Activated naive CD8-positive, alpha-beta T cell (primary cell): ENCODE measurements at regions not wholly inside any gene's neighbourhood (a gene's known extent, or its start where the extent isn't known, plus 50 kb on each side); places are given as distances from the start of the nearest gene placed in this dataset.

Experiments used
- H3K27ac Mint-ChIP-seq: one replicate; pipeline ENCODE4 v1.8.0; 2021; ENCODE audit warnings: mixed read lengths
- H3K27me3 Mint-ChIP-seq: one replicate; pipeline ENCODE4 v1.8.0; 2021; ENCODE audit warnings: mixed read lengths
- H3K36me3 Mint-ChIP-seq: one replicate; pipeline ENCODE4 v1.8.0; 2021; ENCODE audit warnings: mixed read lengths
- H3K4me1 Mint-ChIP-seq: one replicate; pipeline ENCODE4 v1.8.0; 2021; ENCODE audit warnings: low read depth, mixed read lengths
- H3K4me3 Mint-ChIP-seq: one replicate; pipeline ENCODE4 v1.8.0; 2021; ENCODE audit warnings: mild to moderate bottlenecking, mixed read lengths
- H3K9me3 Mint-ChIP-seq: one replicate; pipeline ENCODE4 v1.8.0; 2021; ENCODE audit warnings: low read depth, mixed read lengths

- Mint-ChIP-seq H3K4me3 (no peak overlapping the region), H3K9me3 (no peaks in the 10 kb centered on the region), H3K36me3 (no peaks in the 10 kb centered on the region), H3K27ac (no peak overlapping the region), H3K4me1 (no peaks in the 10 kb centered on the region), H3K27me3 (peaks cover 9% of the 10 kb centered on the region)
These were observed 607.1 kb downstream of the TBC1D22A start for GRCh38 chr22:47369431-47370015.

DNA sequence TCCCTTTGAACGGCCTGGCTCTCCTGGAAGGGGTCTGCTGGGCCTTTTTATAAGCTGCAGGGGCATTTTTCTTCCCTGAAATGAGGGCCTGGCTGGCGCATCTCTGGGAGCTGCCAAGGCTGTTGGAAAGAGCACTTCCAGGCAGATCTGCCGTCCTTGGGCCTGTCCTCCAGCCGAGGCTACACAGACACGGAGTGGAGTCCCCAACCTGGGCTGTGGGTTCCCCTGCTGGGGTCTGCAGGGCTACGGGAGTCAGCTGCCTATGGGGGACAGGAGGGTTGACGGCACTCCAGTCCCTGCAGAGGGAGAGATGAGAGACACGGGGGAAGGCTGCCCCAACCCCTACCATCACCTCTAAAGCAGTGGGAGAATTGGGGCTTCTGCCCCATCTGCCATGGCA, 606.6 kb downstream of the TBC1D22A start:
- H3K9me3 Mint-ChIP-seq, result peaks cover 4% of the 10 kb centered on the region
- no peak overlapping the region for H3K27ac Mint-ChIP-seq
- no peaks in the 10 kb centered on the region for H3K4me1 Mint-ChIP-seq
- H3K27me3 Mint-ChIP-seq, result peaks cover 8% of the 10 kb centered on the region
- no peak overlapping the region for H3K4me3 Mint-ChIP-seq
- H3K36me3 Mint-ChIP-seq, result no peaks in the 10 kb centered on the region

DNA sequence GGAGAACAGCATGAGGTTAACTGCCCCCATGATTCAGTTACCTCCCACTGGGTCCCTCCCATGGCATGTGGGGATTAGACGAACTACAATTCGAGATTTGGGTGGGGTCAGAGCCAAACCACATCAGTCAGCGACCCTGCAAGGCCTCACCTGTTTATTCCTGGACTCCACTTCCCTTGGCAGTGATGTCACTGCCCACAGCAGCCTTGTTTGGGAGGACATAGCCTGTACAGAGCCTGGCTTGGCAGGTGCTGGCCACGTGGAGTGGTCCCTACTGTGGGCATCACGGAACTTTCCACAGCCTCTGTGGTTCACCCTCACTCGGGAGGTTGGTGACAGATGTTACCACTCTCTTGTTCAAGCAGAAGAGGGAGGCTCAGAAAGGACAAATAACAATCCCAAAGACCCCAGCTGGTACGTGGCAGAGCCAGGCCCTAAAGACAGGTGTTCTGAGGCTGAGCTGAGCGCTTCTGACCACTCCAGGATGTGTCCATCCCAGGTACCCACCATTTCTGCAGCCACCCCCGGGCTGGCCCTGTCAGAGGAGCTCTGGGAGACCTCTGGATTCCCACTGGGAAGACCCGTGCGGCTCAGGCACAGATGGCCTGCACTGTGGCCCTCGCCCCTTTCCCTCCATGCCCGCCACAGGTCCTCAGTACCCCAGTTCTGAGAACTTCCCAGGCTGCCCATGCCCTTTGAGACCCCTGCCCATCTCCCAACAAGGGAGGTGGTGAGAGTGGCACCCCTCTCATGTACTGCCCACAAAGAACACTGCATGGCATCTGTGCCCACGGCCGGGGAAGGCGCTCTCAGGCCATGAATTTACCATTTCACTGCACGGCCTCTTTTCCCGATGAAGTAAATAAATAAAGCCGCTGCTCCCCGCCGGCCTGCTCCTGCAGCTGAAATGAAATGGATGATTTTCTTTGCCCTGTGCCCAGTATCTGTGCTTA, 605.8 kb downstream of the TBC1D22A start:
- Mint-ChIP-seq H3K36me3 (no peaks in the 10 kb centered on the region), H3K27ac (no peak overlapping the region), H3K4me1 (no peaks in the 10 kb centered on the region), H3K27me3 (peaks cover 8% of the 10 kb centered on the region), H3K9me3 (peaks cover 6% of the 10 kb centered on the region), H3K4me3 (no peak overlapping the region)

- no peaks in the 10 kb centered on the region for H3K36me3 Mint-ChIP-seq
- H3K4me3 Mint-ChIP-seq, result no peak overlapping the region
- H3K4me1 Mint-ChIP-seq, result no peaks in the 10 kb centered on the region
- peaks cover 6% of the 10 kb centered on the region for H3K27me3 Mint-ChIP-seq
- H3K27ac Mint-ChIP-seq, result no peak overlapping the region
- H3K9me3 Mint-ChIP-seq, result peaks cover 10% of the 10 kb centered on the region
These were observed 604.7 kb downstream of the TBC1D22A start for GRCh38 chr22:47367107-47367690.

- Mint-ChIP-seq H3K36me3 (no peaks in the 10 kb centered on the region), H3K27me3 (peaks cover 6% of the 10 kb centered on the region), H3K9me3 (peaks cover 14% of the 10 kb centered on the region), H3K4me3 (no peak overlapping the region), H3K27ac (no peak overlapping the region), H3K4me1 (no peaks in the 10 kb centered on the region)
These were observed 603.7 kb downstream of the TBC1D22A start for GRCh38 chr22:47366026-47366767.

DNA sequence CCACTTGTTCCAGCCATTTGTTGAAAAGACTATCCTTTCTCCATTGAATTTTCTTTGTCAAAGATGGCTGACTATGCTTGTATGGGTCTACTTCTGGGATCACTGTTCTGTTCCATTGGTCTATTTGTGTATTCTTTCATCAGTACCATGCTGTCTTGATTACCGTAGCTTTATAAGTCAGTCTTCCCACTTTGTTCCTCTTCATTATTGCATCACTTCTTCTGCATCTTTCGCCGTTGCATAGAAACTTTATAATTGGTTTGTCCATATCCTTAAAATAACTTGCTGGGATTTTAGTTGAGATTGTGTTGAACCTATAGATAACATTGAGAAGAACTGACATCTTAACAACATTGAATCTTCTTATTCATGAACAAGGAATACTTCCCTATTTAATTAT, 598.8 kb downstream of the TBC1D22A start:
- Mint-ChIP-seq H3K27ac (no peak overlapping the region), H3K27me3 (peaks cover 7% of the 10 kb centered on the region), H3K4me1 (no peaks in the 10 kb centered on the region), H3K4me3 (no peak overlapping the region), H3K9me3 (peaks cover 14% of the 10 kb centered on the region), H3K36me3 (no peaks in the 10 kb centered on the region)

- no peaks in the 10 kb centered on the region for H3K36me3 Mint-ChIP-seq
- no peak overlapping the region for H3K4me3 Mint-ChIP-seq
- no peak overlapping the region for H3K27ac Mint-ChIP-seq
- H3K4me1 Mint-ChIP-seq, result no peaks in the 10 kb centered on the region
- peaks cover 4% of the 10 kb centered on the region for H3K27me3 Mint-ChIP-seq
- H3K9me3 Mint-ChIP-seq, result peaks cover 6% of the 10 kb centered on the region
These were observed 595.0 kb downstream of the TBC1D22A start for GRCh38 chr22:47357493-47357892.

- Mint-ChIP-seq H3K27me3 (peaks cover 4% of the 10 kb centered on the region), H3K9me3 (peaks cover 3% of the 10 kb centered on the region), H3K36me3 (no peaks in the 10 kb centered on the region), H3K27ac (no peak overlapping the region), H3K4me3 (no peak overlapping the region), H3K4me1 (no peaks in the 10 kb centered on the region)
These were observed 594.6 kb downstream of the TBC1D22A start for GRCh38 chr22:47357086-47357485.

GRCh38 chr22:47356511-47357011, 594.1 kb downstream of the TBC1D22A start:
- no peak overlapping the region for H3K27ac Mint-ChIP-seq
- H3K36me3 Mint-ChIP-seq, result no peaks in the 10 kb centered on the region
- peaks cover 4% of the 10 kb centered on the region for H3K27me3 Mint-ChIP-seq
- no peak overlapping the region for H3K4me3 Mint-ChIP-seq
- no peaks in the 10 kb centered on the region for H3K4me1 Mint-ChIP-seq
- H3K9me3 Mint-ChIP-seq, result peaks cover 3% of the 10 kb centered on the region

DNA sequence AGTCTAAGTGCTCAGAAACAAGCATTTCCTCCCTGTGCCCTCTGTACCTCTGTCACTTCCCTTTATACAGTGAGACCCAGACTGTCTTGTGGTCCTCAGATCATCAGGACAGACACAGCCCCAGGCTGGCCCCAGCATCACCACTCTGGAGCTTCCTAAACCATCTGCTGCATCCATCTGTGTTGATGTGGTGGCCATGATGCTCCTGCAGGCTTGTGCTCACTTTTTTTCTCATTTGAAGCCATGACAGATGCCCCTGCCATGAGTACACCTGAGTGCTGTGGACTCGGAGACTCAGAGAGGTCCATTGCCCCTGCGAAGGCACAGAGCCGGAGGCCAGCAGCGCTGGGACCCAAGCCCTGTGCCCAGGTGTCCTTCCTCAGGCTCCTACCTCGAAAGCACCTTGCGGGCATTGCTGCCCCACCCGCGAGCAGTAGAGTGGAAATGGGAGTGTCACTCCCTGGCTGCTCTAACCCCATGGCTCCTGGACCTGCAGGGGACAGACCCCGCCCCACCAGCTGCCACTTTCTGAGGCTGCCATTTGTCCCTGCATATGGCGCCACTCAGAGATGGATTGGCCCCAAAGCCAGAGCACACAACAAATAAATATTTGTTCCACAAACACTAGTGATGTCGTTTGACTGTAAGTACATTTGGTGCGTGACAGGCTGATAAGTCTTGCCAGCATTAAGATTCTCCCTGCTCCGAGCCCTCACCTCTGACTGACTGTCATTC, 593.5 kb downstream of the TBC1D22A start:
- Mint-ChIP-seq H3K27ac (no peak overlapping the region), H3K4me1 (no peaks in the 10 kb centered on the region), H3K4me3 (no peak overlapping the region), H3K27me3 (peaks cover 4% of the 10 kb centered on the region), H3K36me3 (no peaks in the 10 kb centered on the region), H3K9me3 (no peaks in the 10 kb centered on the region)

GRCh38 chr22:47355388-47355725, 592.9 kb downstream of the TBC1D22A start:
- Mint-ChIP-seq H3K4me3 (no peak overlapping the region), H3K4me1 (no peaks in the 10 kb centered on the region), H3K9me3 (no peaks in the 10 kb centered on the region), H3K27ac (no peak overlapping the region), H3K36me3 (no peaks in the 10 kb centered on the region), H3K27me3 (peaks cover 4% of the 10 kb centered on the region)

GRCh38 chr22:47354668-47355387, 592.4 kb downstream of the TBC1D22A start:
- Mint-ChIP-seq H3K27ac (no peak overlapping the region), H3K9me3 (no peaks in the 10 kb centered on the region), H3K36me3 (no peaks in the 10 kb centered on the region), H3K4me1 (no peaks in the 10 kb centered on the region), H3K27me3 (peaks cover 6% of the 10 kb centered on the region), H3K4me3 (no peak overlapping the region)

DNA sequence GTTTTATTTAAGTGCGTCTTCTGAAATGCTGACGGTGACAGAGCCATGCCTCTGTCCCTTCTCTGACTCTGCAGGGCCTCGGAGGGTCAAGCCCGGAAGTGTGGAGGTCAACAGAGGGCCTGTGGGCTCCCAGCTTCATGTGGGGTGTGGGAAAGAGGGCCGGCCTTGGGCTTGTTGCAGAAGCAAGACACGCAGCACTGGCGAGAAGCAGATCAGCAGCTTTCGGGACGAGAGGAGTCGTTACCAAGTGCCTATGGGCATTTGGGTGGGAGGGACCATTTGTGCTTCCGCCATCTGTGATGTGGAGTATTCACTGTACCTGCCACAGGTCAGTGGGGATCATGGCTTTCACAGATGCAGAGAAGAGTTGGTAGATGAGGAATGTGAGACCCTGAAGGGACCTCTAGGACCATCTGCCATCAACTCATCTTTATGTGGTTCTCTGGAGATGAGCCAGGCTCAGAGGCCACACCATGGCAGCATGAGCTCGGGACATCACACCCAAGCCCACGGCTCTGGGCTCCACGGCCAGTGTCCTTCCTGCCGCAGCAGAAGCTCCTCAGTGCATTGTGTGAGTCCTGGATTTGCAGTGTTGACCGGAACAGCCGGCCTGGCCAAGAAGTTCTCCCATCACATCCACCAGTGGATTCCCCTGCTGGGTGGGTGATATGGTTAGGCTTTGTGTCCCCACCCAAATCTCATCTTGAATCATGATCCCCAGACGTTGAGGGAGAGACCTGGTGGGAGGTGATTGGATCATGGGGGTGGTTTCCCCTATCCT, 590.7 kb downstream of the TBC1D22A start:
- Mint-ChIP-seq H3K27me3 (peaks cover 3% of the 10 kb centered on the region), H3K4me1 (no peaks in the 10 kb centered on the region), H3K36me3 (no peaks in the 10 kb centered on the region), H3K27ac (no peak overlapping the region), H3K4me3 (no peak overlapping the region), H3K9me3 (no peaks in the 10 kb centered on the region)
